ENCODE measurements at regions not wholly inside any gene's neighbourhood (a gene's known extent, or its start where the extent isn't known, plus 50 kb on each side); places are given as distances from the start of the nearest gene placed in this dataset.

DNA sequence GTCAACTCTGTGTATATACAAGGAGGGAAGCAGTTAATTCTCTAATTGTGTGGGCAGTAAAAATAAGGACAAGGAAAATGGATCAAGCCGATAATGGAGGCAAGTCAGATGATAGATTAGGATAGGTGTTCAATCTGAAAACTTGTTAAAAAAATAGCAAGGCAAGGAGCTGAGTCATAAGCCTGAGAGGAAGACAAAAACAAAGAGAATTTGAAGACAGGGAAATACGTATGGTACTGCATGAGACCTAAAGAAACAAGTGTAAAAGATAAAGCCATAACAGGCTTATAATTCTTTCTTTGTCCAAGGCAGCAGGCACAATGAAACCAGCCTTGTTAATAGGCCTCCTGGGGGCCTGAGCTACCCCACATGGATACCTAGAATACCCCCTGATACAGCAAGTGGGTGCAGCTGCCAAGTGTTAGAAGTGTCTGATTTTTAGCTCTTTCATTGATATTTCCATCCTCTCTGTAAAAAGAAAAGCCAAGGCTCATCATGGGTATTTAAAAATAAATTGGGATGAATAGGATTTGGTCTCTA, 1570.6 kb upstream of the LRRTM3 start:
- H3K4me1 Mint-ChIP-seq (ENCODE audit: low read depth), result no peaks in the 10 kb centered on the region
- no peak overlapping the region for H3K27ac Mint-ChIP-seq
- no peak overlapping the region for H3K4me3 Mint-ChIP-seq
- H3K27me3 Mint-ChIP-seq (ENCODE audit: low read depth), result no peaks in the 10 kb centered on the region
- DNase-seq (no peak), ATAC-seq (replicated peaks in 1 of 2) (no peak)
- peaks cover 5 to 12% of the 10 kb centered on the region in 2 donors for H3K9me3 Mint-ChIP-seq
- no peaks in the 10 kb centered on the region for H3K36me3 Mint-ChIP-seq (ENCODE audit: insufficient read depth in 2 of 2)

DNA sequence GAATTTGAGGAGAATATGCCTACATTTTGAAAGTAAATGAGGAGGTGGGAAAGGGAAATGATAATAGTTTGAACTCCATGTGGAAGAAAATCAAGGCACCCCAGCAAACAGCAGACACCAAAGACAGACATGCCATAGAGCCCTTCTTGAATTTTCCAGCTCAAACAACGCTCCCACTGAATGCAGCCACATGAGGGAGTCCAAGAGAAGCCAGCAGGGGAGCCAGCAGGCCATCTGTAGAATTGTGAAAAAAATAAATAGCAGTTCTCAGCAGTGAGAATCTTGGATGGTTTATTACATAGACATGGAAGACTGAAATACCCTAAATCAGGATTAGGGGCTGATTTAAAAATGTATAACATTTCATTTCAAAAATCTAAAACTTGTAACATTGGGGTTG, 1567.3 kb upstream of the LRRTM3 start:
- DNase-seq (no peak), ATAC-seq (replicated peaks in 1 of 2) (no peak)
- Mint-ChIP-seq H3K4me1 (ENCODE audit: low read depth) (no peaks in the 10 kb centered on the region), H3K36me3 (ENCODE audit: insufficient read depth in 2 of 2) (no peaks in the 10 kb centered on the region), H3K27ac (no peak overlapping the region), H3K9me3 (peaks cover 6 to 16% of the 10 kb centered on the region in 2 donors), H3K27me3 (ENCODE audit: low read depth) (no peaks in the 10 kb centered on the region), H3K4me3 (no peak overlapping the region)

DNA sequence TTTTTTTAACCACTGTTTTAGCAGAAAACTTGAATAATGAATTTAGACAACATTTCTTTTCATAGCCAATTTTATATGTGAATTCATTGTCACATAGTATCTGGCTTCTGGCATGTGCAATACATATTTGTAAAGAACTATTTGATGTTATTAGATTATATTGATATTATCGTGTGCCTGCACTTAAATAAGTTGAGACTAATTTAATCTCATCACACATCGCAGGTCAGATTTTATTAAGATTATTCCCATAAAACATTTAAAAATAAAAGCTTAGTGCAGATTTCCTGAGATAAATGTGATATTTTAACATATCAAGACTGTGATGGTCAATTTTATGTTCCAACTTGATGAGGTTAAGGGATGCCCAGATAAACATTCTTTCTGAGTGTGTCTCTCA, 1565.3 kb upstream of the LRRTM3 start:
- H3K27ac Mint-ChIP-seq, result no peak overlapping the region
- H3K27me3 Mint-ChIP-seq (ENCODE audit: low read depth), result no peaks in the 10 kb centered on the region
- no peak for DNase-seq
- H3K4me3 Mint-ChIP-seq, result no peak overlapping the region
- no peaks in the 10 kb centered on the region for H3K36me3 Mint-ChIP-seq (ENCODE audit: insufficient read depth in 2 of 2)
- H3K4me1 Mint-ChIP-seq (ENCODE audit: low read depth), result no peaks in the 10 kb centered on the region
- H3K9me3 Mint-ChIP-seq, result peaks cover 6 to 18% of the 10 kb centered on the region in 2 donors
- no peak for ATAC-seq (replicated peaks in 1 of 2)

DNA sequence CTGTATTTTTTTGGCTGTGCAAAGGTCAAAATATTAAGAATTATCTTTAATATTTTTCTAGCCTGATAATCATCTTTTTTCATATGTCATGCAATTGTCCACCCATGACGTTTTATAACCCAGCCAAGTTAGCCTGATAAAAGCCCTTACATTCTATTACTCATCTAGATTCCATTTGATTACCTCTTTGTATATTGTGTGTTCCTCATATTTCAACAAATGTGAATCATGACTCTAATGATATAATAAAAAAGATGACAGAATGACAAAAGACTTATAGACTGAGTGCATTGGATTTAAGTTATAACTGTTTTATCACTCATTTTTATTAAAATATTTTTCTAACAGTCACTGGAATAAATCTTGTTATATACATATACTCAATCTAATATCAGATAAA, 1560.0 kb upstream of the LRRTM3 start:
- Mint-ChIP-seq H3K36me3 (ENCODE audit: insufficient read depth in 2 of 2) (no peaks in the 10 kb centered on the region), H3K9me3 (peaks cover 1 to 10% of the 10 kb centered on the region in 2 donors), H3K27me3 (ENCODE audit: low read depth) (no peaks in the 10 kb centered on the region), H3K4me1 (ENCODE audit: low read depth) (no peaks in the 10 kb centered on the region), H3K4me3 (no peak overlapping the region), H3K27ac (no peak overlapping the region)
- ATAC-seq (replicated peaks in 1 of 2) (no peak), DNase-seq (no peak)

DNA sequence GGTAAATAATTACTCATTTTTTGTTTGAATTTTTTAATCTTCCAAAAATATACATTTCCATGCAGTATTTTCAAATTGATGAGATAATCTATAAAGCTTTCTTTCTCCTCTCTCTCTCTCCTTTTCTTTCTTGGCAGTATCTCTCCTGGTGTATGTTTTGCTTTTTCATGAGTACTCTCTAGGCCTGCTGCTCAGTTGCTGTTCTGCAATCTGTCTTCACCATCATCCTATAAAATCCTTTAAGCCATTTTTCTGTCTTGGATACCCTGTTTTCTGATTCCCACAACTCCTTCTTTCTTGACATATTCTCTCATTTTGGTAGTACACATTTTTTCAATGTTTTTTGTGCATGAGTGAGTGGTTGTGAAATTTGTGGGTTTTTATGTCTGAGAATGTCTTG, 1558.1 kb upstream of the LRRTM3 start:
- H3K36me3 Mint-ChIP-seq (ENCODE audit: insufficient read depth in 2 of 2), result no peaks in the 10 kb centered on the region
- no peaks in the 10 kb centered on the region for H3K27me3 Mint-ChIP-seq (ENCODE audit: low read depth)
- no peak overlapping the region for H3K27ac Mint-ChIP-seq
- no peaks in the 10 kb centered on the region for H3K4me1 Mint-ChIP-seq (ENCODE audit: low read depth)
- H3K9me3 Mint-ChIP-seq, result peaks cover 0 to 5% of the 10 kb centered on the region in 2 donors
- no peak overlapping the region for H3K4me3 Mint-ChIP-seq
- DNase-seq (no peak), ATAC-seq (replicated peaks in 1 of 2) (no peak)

DNA sequence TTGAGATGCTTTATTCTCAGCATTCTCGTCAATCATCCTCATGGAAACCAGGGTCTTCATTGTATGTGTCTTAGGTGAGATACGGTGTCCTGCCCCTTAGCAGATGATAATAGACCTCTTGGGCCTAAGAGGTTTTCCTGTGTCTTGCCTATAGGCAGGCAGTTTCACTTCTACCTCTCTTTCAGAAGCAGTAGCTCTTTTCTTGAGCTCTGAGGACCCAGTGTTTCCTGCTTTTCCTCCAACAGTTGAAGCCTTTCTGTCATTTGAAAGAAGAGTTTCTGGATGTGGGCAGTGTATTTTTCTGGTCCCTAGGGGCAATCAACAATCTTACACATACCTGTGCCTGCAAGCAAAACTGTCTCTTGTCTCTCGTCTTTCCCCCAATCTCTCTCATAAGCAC, 1550.3 kb upstream of the LRRTM3 start:
- no peak overlapping the region for H3K27ac Mint-ChIP-seq
- DNase-seq (no peak), ATAC-seq (replicated peaks in 1 of 2) (no peak)
- H3K4me1 Mint-ChIP-seq (ENCODE audit: low read depth), result no peaks in the 10 kb centered on the region
- peaks cover 0 to 2% of the 10 kb centered on the region in 2 donors for H3K9me3 Mint-ChIP-seq
- H3K27me3 Mint-ChIP-seq (ENCODE audit: low read depth), result no peaks in the 10 kb centered on the region
- no peaks in the 10 kb centered on the region for H3K36me3 Mint-ChIP-seq (ENCODE audit: insufficient read depth in 2 of 2)
- H3K4me3 Mint-ChIP-seq, result no peak overlapping the region

DNA sequence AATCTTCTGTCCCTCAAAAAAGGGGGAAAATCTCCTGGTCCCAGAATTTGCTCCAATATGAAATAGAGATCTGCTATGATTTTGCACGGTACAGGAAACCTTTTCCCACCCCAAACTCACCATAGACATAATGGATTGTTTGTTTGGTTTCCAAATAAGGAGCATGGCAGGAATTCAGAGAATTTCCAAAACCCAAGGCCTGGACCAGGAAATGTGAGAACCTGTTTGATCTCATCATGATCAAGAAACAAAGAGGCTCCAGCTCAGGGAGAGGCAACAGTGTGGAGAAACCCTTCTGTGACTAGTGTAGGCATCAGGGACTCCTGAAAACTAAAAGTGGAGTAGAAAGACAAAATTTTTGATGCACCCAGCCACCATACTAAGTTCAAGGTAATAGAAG, 1548.1 kb upstream of the LRRTM3 start:
- Mint-ChIP-seq H3K4me3 (no peak overlapping the region), H3K27ac (no peak overlapping the region), H3K9me3 (peaks cover 0 to 2% of the 10 kb centered on the region in 2 donors), H3K36me3 (ENCODE audit: insufficient read depth in 2 of 2) (no peaks in the 10 kb centered on the region), H3K27me3 (ENCODE audit: low read depth) (no peaks in the 10 kb centered on the region), H3K4me1 (ENCODE audit: low read depth) (no peaks in the 10 kb centered on the region)
- ATAC-seq (replicated peaks in 1 of 2), result no peak
- no peak for DNase-seq

DNA sequence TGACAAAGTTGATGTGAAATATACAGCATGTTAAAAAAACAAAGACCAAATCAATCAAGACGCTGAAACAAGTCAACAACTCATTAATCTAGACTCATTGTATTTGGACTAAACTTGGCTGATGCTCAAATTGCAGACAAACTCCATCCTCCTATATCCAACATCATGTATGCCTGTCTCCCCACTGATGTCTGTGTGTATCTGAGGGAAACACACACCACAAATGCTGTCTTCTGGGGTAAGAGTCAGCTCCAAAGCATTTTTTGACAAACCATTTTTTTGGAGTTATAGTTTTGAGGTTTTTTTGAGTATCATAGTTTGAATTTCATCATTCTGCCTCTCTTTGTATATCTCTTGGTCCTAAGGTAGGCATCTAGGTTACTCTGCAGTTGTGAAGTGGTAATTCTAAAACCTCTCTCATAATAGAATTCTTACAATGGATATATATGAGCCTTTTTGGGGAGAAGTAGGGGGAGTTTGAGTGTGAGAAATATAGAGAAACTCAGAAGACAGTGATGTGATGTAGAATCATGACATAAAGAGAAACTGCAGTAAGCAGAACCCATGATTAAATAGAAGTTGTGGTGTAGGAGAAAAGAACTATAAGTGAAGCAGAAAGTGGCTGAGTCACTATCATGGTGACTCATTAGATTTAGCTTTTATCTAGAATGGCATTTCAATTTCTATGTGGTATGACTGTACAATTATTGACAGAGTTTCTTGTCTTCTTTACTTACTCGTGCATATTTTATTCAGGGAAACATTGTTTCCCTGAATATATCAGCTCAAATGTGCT, 1531.1 kb upstream of the LRRTM3 start:
- DNase-seq (no peak), ATAC-seq (replicated peaks in 1 of 2) (peak; percentile 31 to 78)
- Mint-ChIP-seq H3K27ac (peak overlapping the region; percentile 39), H3K4me3 (no peak overlapping the region), H3K27me3 (ENCODE audit: low read depth) (no peaks in the 10 kb centered on the region), H3K9me3 (peaks cover 6 to 8% of the 10 kb centered on the region in 2 donors), H3K4me1 (ENCODE audit: low read depth) (no peaks in the 10 kb centered on the region), H3K36me3 (ENCODE audit: insufficient read depth in 2 of 2) (no peaks in the 10 kb centered on the region)

DNA sequence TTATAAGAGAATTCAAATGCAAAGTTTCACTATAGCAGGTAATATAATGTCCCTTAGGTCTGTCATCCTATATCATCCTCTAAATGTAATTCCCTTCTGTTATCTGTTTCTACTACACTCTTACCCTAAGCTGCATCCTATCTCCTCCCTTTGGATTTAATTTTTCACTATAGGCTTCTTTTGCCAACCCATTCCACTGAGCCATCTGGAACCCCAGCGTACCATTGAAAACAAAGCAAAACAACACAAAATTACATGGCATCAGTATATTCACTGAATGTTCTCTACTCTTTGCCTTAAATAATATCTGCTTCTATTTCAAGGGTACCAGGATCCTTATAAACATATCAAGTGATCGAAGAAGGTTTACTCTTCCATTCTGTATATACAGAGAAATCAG, 1530.2 kb upstream of the LRRTM3 start:
- Mint-ChIP-seq H3K9me3 (peaks cover 6 to 8% of the 10 kb centered on the region in 2 donors), H3K27ac (no peak overlapping the region), H3K4me1 (ENCODE audit: low read depth) (no peaks in the 10 kb centered on the region), H3K36me3 (ENCODE audit: insufficient read depth in 2 of 2) (no peaks in the 10 kb centered on the region), H3K27me3 (ENCODE audit: low read depth) (no peaks in the 10 kb centered on the region), H3K4me3 (no peak overlapping the region)
- DNase-seq (no peak), ATAC-seq (replicated peaks in 1 of 2) (no peak)

DNA sequence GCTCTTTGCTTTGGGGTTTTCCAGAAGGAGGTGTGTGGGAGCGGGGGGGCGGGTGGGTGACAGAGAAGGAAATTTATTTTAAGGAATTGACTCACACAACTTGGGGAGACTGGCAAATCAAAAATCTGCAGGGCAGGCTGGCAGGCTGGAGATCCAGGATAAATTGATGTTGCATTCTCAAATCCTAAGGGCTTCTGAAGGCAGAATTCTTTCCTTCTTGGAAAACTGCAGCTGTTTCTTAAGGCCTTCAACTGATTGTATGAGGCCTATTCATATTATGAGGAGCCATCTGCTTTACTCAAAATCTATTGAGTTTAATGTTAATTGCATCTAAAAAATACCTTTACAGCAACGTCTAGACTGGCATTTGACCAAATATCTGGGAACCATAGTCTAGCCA, 1528.8 kb upstream of the LRRTM3 start:
- Mint-ChIP-seq H3K27ac (no peak overlapping the region), H3K9me3 (peaks cover 6 to 8% of the 10 kb centered on the region in 2 donors), H3K27me3 (ENCODE audit: low read depth) (no peaks in the 10 kb centered on the region), H3K4me3 (no peak overlapping the region), H3K4me1 (ENCODE audit: low read depth) (no peaks in the 10 kb centered on the region), H3K36me3 (ENCODE audit: insufficient read depth in 2 of 2) (no peaks in the 10 kb centered on the region)
- ATAC-seq (replicated peaks in 1 of 2) (no peak), DNase-seq (no peak)

DNA sequence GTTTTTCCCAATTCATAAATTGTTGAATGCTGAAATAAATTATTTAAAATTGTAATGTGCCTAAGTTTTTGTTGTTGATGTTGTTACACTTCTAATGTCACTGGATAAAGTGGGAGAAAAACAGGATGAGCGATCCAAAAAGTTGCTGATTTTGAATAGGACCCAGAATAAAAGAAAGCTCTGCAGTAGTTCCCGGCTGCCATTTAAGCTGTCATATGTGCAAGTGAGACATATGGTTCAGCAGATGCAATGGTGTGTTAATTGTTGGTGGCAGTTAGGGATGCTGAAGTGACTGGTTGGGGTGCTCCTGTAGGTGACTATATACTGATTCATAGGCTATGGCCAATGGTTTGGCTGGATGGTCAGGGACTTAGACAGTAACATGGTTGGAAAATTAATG, 1517.4 kb upstream of the LRRTM3 start:
- H3K27me3 Mint-ChIP-seq (ENCODE audit: low read depth), result no peaks in the 10 kb centered on the region
- H3K9me3 Mint-ChIP-seq, result peaks cover 4 to 10% of the 10 kb centered on the region in 2 donors
- DNase-seq (no peak), ATAC-seq (replicated peaks in 1 of 2) (no peak)
- H3K36me3 Mint-ChIP-seq (ENCODE audit: insufficient read depth in 2 of 2), result no peaks in the 10 kb centered on the region
- no peak overlapping the region for H3K4me3 Mint-ChIP-seq
- no peaks in the 10 kb centered on the region for H3K4me1 Mint-ChIP-seq (ENCODE audit: low read depth)
- H3K27ac Mint-ChIP-seq, result no peak overlapping the region

DNA sequence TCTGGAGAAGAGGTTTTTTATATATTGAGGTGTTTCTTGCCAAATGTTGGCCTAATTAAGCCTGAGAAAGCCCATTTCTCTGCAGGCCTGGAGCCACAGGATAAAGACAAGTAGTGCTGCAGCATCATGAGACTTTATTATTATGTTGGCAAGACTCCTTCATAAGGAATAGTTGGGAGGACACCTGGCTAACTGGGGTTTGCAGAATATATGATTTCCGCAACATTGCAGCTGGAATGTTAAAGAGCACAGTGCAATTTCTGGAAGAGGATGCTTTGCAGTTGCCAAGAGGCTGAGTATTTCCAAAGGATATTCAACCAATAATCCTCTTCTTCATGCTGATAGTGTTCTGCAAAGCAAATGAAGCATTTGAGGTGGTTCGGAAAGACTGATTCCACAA, 1512.8 kb upstream of the LRRTM3 start:
- Mint-ChIP-seq H3K4me3 (no peak overlapping the region), H3K36me3 (ENCODE audit: insufficient read depth in 2 of 2) (no peaks in the 10 kb centered on the region), H3K9me3 (peaks cover 5 to 11% of the 10 kb centered on the region in 2 donors), H3K27me3 (ENCODE audit: low read depth) (no peaks in the 10 kb centered on the region), H3K4me1 (ENCODE audit: low read depth) (no peaks in the 10 kb centered on the region), H3K27ac (no peak overlapping the region)
- DNase-seq (no peak), ATAC-seq (replicated peaks in 1 of 2) (no peak)

DNA sequence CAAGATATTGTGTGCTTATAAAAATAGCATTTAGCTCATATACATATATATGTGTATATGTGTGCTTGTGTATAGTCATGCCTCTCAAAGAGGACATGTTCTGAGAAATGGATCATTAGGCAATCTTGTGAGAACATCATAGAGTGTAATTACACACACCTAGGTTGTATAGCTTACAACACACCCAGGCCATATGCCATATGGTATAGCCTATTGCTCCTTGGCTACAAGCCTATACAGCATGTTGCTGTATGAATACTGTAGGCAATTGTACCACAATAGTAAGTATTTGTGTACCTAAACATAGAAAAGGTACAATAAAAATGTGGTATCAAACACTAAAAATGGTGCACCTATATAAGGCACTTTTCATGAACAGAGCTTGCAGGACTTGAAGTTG, 1510.5 kb upstream of the LRRTM3 start:
- H3K4me3 Mint-ChIP-seq, result no peak overlapping the region
- no peak for DNase-seq
- peaks cover 4 to 12% of the 10 kb centered on the region in 2 donors for H3K9me3 Mint-ChIP-seq
- H3K4me1 Mint-ChIP-seq (ENCODE audit: low read depth), result no peaks in the 10 kb centered on the region
- ATAC-seq (replicated peaks in 1 of 2), result no peak
- H3K27ac Mint-ChIP-seq, result no peak overlapping the region
- H3K27me3 Mint-ChIP-seq (ENCODE audit: low read depth), result no peaks in the 10 kb centered on the region
- H3K36me3 Mint-ChIP-seq (ENCODE audit: insufficient read depth in 2 of 2), result no peaks in the 10 kb centered on the region

DNA sequence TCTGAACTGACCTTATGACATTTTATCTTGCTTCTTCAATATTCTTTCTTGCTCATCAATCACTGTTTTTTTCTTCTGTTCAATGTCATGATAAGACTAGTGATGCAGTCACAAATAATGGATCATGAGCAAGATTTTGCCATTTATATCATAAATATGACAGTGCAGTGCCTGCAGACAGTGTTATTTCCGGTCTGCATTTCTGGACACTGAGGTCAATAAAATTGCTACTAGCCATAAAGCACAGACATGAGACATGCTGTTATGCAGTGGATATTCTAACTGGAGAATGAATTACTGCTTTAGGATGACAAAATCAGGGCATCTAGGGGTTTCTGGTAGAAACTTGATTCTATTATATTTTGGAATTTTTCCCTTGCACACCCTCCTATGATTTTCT, 1509.7 kb upstream of the LRRTM3 start:
- Mint-ChIP-seq H3K27me3 (ENCODE audit: low read depth) (no peaks in the 10 kb centered on the region), H3K9me3 (peaks cover 4 to 12% of the 10 kb centered on the region in 2 donors), H3K27ac (no peak overlapping the region), H3K4me1 (ENCODE audit: low read depth) (no peaks in the 10 kb centered on the region), H3K36me3 (ENCODE audit: insufficient read depth in 2 of 2) (no peaks in the 10 kb centered on the region), H3K4me3 (no peak overlapping the region)
- DNase-seq (no peak), ATAC-seq (replicated peaks in 1 of 2) (no peak)
